SK-N-SH (cell line): ENCODE measurements at regions not wholly inside any gene's neighbourhood (a gene's known extent, or its start where the extent isn't known, plus 50 kb on each side); places are given as distances from the start of the nearest gene placed in this dataset.

Experiments
- CTCF ChIA-PET: fragments of 300-600, 350-600 bp; formaldehyde crosslinking; extraction: SDS; loops from one replicate; lab custom pipeline; 2021; lab: Yijun Ruan, JAX
- POLR2A ChIA-PET: fragments of 350-600 bp; sonication (Branson Sonifier 250); formaldehyde crosslinking; extraction: SDS; loops from one replicate; lab custom pipeline; 2020; ENCODE audit warnings: antibody characterized with exemption, inconsistent platforms; lab: Yijun Ruan, JAX
- DNase-seq: peaks from one replicate; pipeline ENCODE4 v3.0.0; 2012
- H2AFZ ChIP-seq: fragments of 200-600 bp; sonication (generic); 2 replicates; pipeline ENCODE4 v1.8.1; 2016; ENCODE audit warnings: antibody characterized with exemption, mild to moderate bottlenecking, low read depth
- H3F3A ChIP-seq: fragments of 200-600 bp; sonication (generic); replicated peaks from 2 replicates; pipeline ENCODE3; 2016; ENCODE audit warnings: antibody characterized with exemption, mild to moderate bottlenecking; ENCODE audit not compliant: insufficient read depth
- H3K27ac ChIP-seq, 2 experiments: fragments of 200-500 bp in 1 of 2; fragments of 200-600 bp in 1 of 2; sonication (Bioruptor generic) in 1 of 2; sonication (generic), shearing (Covaris generic) in 1 of 2; 2 replicates each; pipeline versions ENCODE4 v1.5.1 to v1.6.1; 2014 to 2016; ENCODE audit warnings: low read depth in 2 of 2, inconsistent platforms in 1 of 2, low read length in 1 of 2, mild to moderate bottlenecking in 1 of 2, mixed read lengths in 1 of 2
- H3K27me3 ChIP-seq: fragments of 200-600 bp; sonication (generic), shearing (Covaris generic); 2 replicates; pipeline ENCODE4 v1.6.1; 2016; ENCODE audit warnings: mixed run types; ENCODE audit not compliant: insufficient read depth
- H3K36me3 ChIP-seq, 2 experiments: fragments of 200-500 bp in 1 of 2; fragments of 200-600 bp in 1 of 2; sonication (Bioruptor generic) in 1 of 2; sonication (generic) in 1 of 2; replicated peaks in 1 of 2; 2 replicates each; pipeline versions ENCODE3 to v1.5.1; 2014 to 2016; ENCODE audit warnings: low read length in 1 of 2, mild to moderate bottlenecking in 1 of 2; ENCODE audit not compliant: insufficient read depth in 2 of 2, control insufficient read depth in 1 of 2
- H3K4me1 ChIP-seq, 2 experiments: fragments of 200-500 bp in 1 of 2; fragments of 200-600 bp in 1 of 2; sonication (Bioruptor generic) in 1 of 2; sonication (generic), shearing (Covaris generic) in 1 of 2; 2 replicates each; pipeline versions ENCODE4 v1.5.1 to v1.6.1; 2014 to 2016; ENCODE audit warnings: low read depth in 1 of 2, low read length in 1 of 2, mixed run types in 1 of 2; ENCODE audit not compliant: insufficient read depth in 2 of 2, control insufficient read depth in 1 of 2
- H3K4me2 ChIP-seq: fragments of 200-600 bp; sonication (generic), shearing (Covaris generic); 2 replicates; pipeline ENCODE4 v1.6.1; 2017; ENCODE audit warnings: mixed run types
- H3K4me3 ChIP-seq, 2 experiments: fragments of 200-500 bp in 1 of 2; fragments of 200-600 bp in 1 of 2; sonication (Bioruptor generic) in 1 of 2; sonication (generic), shearing (Covaris generic) in 1 of 2; 2 replicates each; pipeline versions ENCODE4 v1.5.1 to v1.8.1; 2014 to 2016; ENCODE audit warnings: low read depth in 2 of 2, inconsistent platforms in 1 of 2, low read length in 1 of 2, mild to moderate bottlenecking in 1 of 2, mixed read lengths in 1 of 2, moderate library complexity in 1 of 2
- H3K79me2 ChIP-seq: fragments of 200-600 bp; sonication (generic); 2 replicates; pipeline ENCODE4 v1.8.1; 2017; ENCODE audit warnings: mild to moderate bottlenecking; ENCODE audit not compliant: insufficient read depth
- H3K9ac ChIP-seq: fragments of 200-600 bp; sonication (generic); 2 replicates; pipeline ENCODE4 v1.6.1; 2017; ENCODE audit warnings: mixed run types
- H3K9me2 ChIP-seq: fragments of 200-600 bp; sonication (generic); 2 replicates; pipeline ENCODE4 v1.6.1; 2017; ENCODE audit warnings: mixed run types
- H3K9me3 ChIP-seq: fragments of 200-600 bp; sonication (generic); 2 replicates; pipeline ENCODE4 v1.6.1; 2017; ENCODE audit warnings: mixed run types, mild to moderate bottlenecking, moderate library complexity
- H4K20me1 ChIP-seq: fragments of 200-600 bp; sonication (generic); 2 replicates; pipeline ENCODE4 v1.6.1; 2017; ENCODE audit warnings: mild to moderate bottlenecking, mixed run types; ENCODE audit not compliant: insufficient read depth
- ELF1 ChIP-seq: IDR thresholded peaks from 2 replicates; pipeline ENCODE4 v1.4.0; 2012
- EP300 ChIP-seq, 2 experiments: IDR thresholded peaks; 2 replicates each; pipeline versions ENCODE4 v1.4.0 to v1.6.1; 2012; ENCODE audit warnings: borderline replicate concordance in 1 of 2, low read depth in 1 of 2, low read length in 1 of 2
- EZH2phosphoT487 ChIP-seq: fragments of 200-600 bp; sonication (generic); IDR thresholded peaks from 2 replicates; pipeline ENCODE4 v1.6.1; 2017; ENCODE audit warnings: low read depth, mixed run types, mild to moderate bottlenecking, antibody characterized with exemption, moderate library complexity, borderline replicate concordance
- MEF2A ChIP-seq: IDR thresholded peaks from 2 replicates; pipeline ENCODE4 v1.4.0; 2012; ENCODE audit warnings: low read depth, borderline replicate concordance
- NFIC ChIP-seq: IDR thresholded peaks from 2 replicates; pipeline ENCODE4 v1.4.0; 2012; ENCODE audit warnings: borderline replicate concordance
- NRF1 ChIP-seq: IDR thresholded peaks from 2 replicates; pipeline ENCODE4 v1.6.1; 2012; ENCODE audit warnings: low read depth, mild to moderate bottlenecking, low read length
- RAD21 ChIP-seq: IDR thresholded peaks from 2 replicates; pipeline ENCODE4 v1.6.1; 2012; ENCODE audit warnings: mild to moderate bottlenecking, low read length
- RCOR1 ChIP-seq: fragments of 150-350 bp; IDR thresholded peaks from 2 replicates; pipeline ENCODE4 v1.6.1; 2017; ENCODE audit warnings: antibody characterized with exemption, low read length
- RXRA ChIP-seq: IDR thresholded peaks from 2 replicates; pipeline ENCODE4 v1.4.0; 2012; ENCODE audit warnings: low read depth, mild to moderate bottlenecking, borderline replicate concordance
- TCF12 ChIP-seq: IDR thresholded peaks from 2 replicates; pipeline ENCODE4 v1.4.0; 2012
- TEAD4 ChIP-seq: IDR thresholded peaks from 2 replicates; pipeline ENCODE4 v1.4.0; 2012; ENCODE audit warnings: mild to moderate bottlenecking, borderline replicate concordance; ENCODE audit not compliant: insufficient read depth
- YY1 ChIP-seq: IDR thresholded peaks from 2 replicates; pipeline ENCODE4 v1.4.0; 2012; ENCODE audit warnings: low read depth, mild to moderate bottlenecking
- WGBS: methylation state at CpG from one replicate; pipeline ENCODE4 v1.1.6; 2017; ENCODE audit warnings: low lambda C conversion rate; 5-methylcytosine and 5-hydroxymethylcytosine counted together
- TF ChIP-seq, protein P1 (sequence below): IDR thresholded peaks from 2 replicates; pipeline ENCODE4 v1.4.0; 2012; ENCODE audit warnings: low read depth, borderline replicate concordance
- TF ChIP-seq, protein P2 (sequence below): IDR thresholded peaks from 2 replicates; pipeline ENCODE4; 2012
- TF ChIP-seq, protein P3 (sequence below): fragments of 150-350 bp; IDR thresholded peaks from 2 replicates; pipeline ENCODE4 v1.6.1; 2017; ENCODE audit warnings: antibody characterized with exemption, low read length, low read depth, borderline replicate concordance
- TF ChIP-seq, protein P4 (sequence below): fragments of 150-350 bp; IDR thresholded peaks from 2 replicates; pipeline ENCODE4 v1.6.1; 2016; ENCODE audit warnings: mild to moderate bottlenecking, low read depth, low read length
- TF ChIP-seq, protein P5 (sequence below): IDR thresholded peaks from 2 replicates; pipeline ENCODE4 v1.4.0; 2012; ENCODE audit warnings: low read depth, borderline replicate concordance
- TF ChIP-seq, protein P6 (sequence below): IDR thresholded peaks from 2 replicates; pipeline ENCODE4 v1.6.1; 2012; ENCODE audit warnings: mild to moderate bottlenecking, low read depth, low read length, moderate library complexity

DNA sequence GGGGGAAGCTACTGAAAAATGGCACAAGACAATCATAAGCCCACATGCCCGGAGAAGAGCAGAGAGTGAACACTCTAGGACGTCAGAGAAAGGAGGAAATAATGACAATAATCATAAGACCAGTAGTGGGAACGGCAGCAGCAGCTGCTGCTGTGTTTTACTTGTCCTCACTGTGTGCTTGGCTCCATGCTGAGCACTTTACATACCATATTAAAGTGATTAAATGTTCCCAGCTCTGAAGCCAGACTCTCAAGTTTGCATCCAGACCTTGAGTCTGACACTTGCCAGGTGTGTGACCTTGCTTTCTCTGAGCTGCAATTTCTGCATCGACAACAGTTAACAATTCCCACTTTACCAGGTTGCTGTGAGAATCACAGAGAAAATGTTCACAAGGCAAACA is 255.4 kb downstream of the SPANXN1 start:
- Histone ChIP-seq H3K9me2 (no peaks in the 10 kb centered on the region), H3K27ac (no peak overlapping the region), H4K20me1 (no peaks in the 10 kb centered on the region), H3K79me2 (no peaks in the 10 kb centered on the region), H3K4me3 (no peak overlapping the region), H2AFZ (no peak overlapping the region), H3K4me2 (no peak overlapping the region), H3K36me3 (no peaks in the 10 kb centered on the region), H3K4me1 (no peaks in the 10 kb centered on the region), H3K9ac (no peak overlapping the region), H3K9me3 (no peaks in the 10 kb centered on the region), H3F3A (no peaks in the 10 kb centered on the region), H3K27me3 (no peaks in the 10 kb centered on the region)
- TF ChIP-seq YY1: no peak
- TF ChIP-seq MEF2A: no peak
- no peak for TF ChIP-seq EP300 (IDR thresholded peaks at IDR 0.05; ENCODE audit: borderline replicate concordance in 1 of 2, low read depth in 1 of 2, low read length in 1 of 2)
- TF ChIP-seq, protein P1, sequence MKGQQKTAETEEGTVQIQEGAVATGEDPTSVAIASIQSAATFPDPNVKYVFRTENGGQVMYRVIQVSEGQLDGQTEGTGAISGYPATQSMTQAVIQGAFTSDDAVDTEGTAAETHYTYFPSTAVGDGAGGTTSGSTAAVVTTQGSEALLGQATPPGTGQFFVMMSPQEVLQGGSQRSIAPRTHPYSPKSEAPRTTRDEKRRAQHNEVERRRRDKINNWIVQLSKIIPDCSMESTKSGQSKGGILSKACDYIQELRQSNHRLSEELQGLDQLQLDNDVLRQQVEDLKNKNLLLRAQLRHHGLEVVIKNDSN: no peak
- WGBS: 3% methylated on average over 4 of the region's 4 CpGs
- no peak for DNase-seq
- CTCF ChIA-PET: interaction anchor here (0.9 kb wide), 1 partner anchor 12 kb away, joined by 4 read pairs; no protein-coding TSS in a partner anchor
- POLR2A ChIA-PET: no interaction called here

DNA sequence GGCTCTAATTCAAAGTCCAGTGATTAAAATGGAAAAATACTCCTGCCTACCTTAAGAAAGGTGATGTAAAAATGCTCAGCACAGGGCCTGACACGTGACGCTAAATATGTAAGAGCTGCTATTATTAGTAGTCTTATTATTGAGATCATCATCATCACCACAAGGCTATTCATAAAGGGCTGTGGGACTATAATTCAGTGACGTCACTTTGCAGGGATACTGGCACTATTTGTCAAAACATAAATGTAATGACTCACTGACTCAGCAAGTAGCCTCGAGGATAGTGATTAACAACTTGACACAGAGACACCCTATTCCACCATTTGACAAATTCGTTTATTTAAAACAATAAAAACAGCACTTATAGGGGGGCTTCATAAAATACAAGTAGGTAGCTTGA is 258.9 kb downstream of the SPANXN1 start:
- H2AFZ ChIP-seq: no peak overlapping the region
- no peak for DNase-seq
- H3K27me3 ChIP-seq: no peaks in the 10 kb centered on the region
- H3K27ac ChIP-seq: no peak overlapping the region
- H3K9me2 ChIP-seq: no peaks in the 10 kb centered on the region
- H3K9me3 ChIP-seq: no peaks in the 10 kb centered on the region
- no peak overlapping the region for H3K4me3 ChIP-seq
- H3K9ac ChIP-seq: no peak overlapping the region
- no peaks in the 10 kb centered on the region for H3F3A ChIP-seq
- no peaks in the 10 kb centered on the region for H3K79me2 ChIP-seq
- TF ChIP-seq, protein P2, sequence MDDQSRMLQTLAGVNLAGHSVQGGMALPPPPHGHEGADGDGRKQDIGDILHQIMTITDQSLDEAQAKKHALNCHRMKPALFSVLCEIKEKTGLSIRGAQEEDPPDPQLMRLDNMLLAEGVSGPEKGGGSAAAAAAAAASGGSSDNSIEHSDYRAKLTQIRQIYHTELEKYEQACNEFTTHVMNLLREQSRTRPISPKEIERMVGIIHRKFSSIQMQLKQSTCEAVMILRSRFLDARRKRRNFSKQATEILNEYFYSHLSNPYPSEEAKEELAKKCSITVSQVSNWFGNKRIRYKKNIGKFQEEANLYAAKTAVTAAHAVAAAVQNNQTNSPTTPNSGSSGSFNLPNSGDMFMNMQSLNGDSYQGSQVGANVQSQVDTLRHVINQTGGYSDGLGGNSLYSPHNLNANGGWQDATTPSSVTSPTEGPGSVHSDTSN: no peak
- TF ChIP-seq MEF2A (no peak), YY1 (no peak), NFIC (no peak), RXRA (no peak), EZH2phosphoT487 (no peak), TCF12 (no peak), ELF1 (no peak), RAD21 (no peak), TEAD4 (no peak), NRF1 (no peak), RCOR1 (no peak)
- TF ChIP-seq, protein P3, sequence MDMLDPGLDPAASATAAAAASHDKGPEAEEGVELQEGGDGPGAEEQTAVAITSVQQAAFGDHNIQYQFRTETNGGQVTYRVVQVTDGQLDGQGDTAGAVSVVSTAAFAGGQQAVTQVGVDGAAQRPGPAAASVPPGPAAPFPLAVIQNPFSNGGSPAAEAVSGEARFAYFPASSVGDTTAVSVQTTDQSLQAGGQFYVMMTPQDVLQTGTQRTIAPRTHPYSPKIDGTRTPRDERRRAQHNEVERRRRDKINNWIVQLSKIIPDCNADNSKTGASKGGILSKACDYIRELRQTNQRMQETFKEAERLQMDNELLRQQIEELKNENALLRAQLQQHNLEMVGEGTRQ: no peak
- TF ChIP-seq, protein P4, sequence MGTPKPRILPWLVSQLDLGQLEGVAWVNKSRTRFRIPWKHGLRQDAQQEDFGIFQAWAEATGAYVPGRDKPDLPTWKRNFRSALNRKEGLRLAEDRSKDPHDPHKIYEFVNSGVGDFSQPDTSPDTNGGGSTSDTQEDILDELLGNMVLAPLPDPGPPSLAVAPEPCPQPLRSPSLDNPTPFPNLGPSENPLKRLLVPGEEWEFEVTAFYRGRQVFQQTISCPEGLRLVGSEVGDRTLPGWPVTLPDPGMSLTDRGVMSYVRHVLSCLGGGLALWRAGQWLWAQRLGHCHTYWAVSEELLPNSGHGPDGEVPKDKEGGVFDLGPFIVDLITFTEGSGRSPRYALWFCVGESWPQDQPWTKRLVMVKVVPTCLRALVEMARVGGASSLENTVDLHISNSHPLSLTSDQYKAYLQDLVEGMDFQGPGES: no peak
- TF ChIP-seq, protein P5, sequence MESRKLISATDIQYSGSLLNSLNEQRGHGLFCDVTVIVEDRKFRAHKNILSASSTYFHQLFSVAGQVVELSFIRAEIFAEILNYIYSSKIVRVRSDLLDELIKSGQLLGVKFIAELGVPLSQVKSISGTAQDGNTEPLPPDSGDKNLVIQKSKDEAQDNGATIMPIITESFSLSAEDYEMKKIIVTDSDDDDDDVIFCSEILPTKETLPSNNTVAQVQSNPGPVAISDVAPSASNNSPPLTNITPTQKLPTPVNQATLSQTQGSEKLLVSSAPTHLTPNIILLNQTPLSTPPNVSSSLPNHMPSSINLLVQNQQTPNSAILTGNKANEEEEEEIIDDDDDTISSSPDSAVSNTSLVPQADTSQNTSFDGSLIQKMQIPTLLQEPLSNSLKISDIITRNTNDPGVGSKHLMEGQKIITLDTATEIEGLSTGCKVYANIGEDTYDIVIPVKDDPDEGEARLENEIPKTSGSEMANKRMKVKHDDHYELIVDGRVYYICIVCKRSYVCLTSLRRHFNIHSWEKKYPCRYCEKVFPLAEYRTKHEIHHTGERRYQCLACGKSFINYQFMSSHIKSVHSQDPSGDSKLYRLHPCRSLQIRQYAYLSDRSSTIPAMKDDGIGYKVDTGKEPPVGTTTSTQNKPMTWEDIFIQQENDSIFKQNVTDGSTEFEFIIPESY: no peak
- TF ChIP-seq, protein P6, sequence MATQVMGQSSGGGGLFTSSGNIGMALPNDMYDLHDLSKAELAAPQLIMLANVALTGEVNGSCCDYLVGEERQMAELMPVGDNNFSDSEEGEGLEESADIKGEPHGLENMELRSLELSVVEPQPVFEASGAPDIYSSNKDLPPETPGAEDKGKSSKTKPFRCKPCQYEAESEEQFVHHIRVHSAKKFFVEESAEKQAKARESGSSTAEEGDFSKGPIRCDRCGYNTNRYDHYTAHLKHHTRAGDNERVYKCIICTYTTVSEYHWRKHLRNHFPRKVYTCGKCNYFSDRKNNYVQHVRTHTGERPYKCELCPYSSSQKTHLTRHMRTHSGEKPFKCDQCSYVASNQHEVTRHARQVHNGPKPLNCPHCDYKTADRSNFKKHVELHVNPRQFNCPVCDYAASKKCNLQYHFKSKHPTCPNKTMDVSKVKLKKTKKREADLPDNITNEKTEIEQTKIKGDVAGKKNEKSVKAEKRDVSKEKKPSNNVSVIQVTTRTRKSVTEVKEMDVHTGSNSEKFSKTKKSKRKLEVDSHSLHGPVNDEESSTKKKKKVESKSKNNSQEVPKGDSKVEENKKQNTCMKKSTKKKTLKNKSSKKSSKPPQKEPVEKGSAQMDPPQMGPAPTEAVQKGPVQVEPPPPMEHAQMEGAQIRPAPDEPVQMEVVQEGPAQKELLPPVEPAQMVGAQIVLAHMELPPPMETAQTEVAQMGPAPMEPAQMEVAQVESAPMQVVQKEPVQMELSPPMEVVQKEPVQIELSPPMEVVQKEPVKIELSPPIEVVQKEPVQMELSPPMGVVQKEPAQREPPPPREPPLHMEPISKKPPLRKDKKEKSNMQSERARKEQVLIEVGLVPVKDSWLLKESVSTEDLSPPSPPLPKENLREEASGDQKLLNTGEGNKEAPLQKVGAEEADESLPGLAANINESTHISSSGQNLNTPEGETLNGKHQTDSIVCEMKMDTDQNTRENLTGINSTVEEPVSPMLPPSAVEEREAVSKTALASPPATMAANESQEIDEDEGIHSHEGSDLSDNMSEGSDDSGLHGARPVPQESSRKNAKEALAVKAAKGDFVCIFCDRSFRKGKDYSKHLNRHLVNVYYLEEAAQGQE: no peak
- no peaks in the 10 kb centered on the region for H4K20me1 ChIP-seq
- ChIA-PET CTCF (no interaction called here), POLR2A (no interaction called here)
- H3K36me3 ChIP-seq: no peaks in the 10 kb centered on the region
- no peak overlapping the region for H3K4me2 ChIP-seq
- 27% methylated on average over 5 of the region's 5 CpGs for WGBS
- no peaks in the 10 kb centered on the region for H3K4me1 ChIP-seq
